HG03432 (cell line): ENCODE measurements at regions not wholly inside any gene's neighbourhood (a gene's known extent, or its start where the extent isn't known, plus 50 kb on each side); places are given as distances from the start of the nearest gene placed in this dataset.
"Not testable (repeated sequence)": the region's sequence is repeated elsewhere in the genome, so short reads cannot be mapped to it uniquely, and the experiment has no call there.

Experiments used
- ATAC-seq: cut with Tn5 transposase; IDR thresholded peaks from one replicate; pipeline ENCODE4 v1.9.1; 2021; ENCODE audit warnings: mild to moderate bottlenecking, moderate library complexity; ENCODE audit not compliant: unreplicated experiment

DNA sequence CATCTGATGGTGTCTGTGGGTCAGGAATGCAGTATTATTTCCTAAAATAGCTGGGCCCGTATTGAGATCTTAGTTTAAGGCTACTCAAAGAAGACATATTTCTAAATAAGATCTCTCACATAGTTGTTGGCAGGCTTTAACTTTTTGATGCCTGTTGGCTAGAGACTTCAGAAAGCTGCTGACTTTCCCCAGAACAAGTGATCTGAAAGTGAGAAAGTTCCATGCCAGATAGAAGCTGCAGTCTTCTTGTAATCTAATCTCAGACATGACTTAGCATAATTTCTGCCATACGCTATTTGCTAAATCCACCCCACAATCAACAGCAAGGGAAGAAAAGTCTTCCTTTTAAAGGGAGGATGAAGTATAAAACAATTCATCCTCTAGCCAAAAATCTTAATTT, 867.1 kb downstream of the IGSF11 start:
- no peak for ATAC-seq

DNA sequence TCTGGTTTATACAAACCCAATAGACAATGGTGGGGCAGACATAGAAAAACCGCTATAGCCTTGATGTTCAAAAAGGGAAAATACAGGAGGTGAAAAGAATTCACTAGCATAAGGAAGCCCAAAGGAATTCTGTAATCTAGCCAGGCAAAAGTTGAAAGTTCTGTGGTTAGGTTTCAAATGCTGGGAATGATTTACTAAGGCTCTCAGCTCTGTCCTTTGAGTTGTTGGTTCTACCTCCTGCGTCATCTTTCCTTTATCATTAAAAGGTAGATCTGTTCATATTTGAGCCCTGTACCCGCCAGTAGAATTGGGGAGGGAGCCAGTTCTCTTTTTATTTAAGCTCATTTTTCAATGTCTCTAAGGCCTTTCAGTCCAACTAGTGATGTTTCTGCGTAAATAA, 866.5 kb downstream of the IGSF11 start:
- ATAC-seq: no peak

DNA sequence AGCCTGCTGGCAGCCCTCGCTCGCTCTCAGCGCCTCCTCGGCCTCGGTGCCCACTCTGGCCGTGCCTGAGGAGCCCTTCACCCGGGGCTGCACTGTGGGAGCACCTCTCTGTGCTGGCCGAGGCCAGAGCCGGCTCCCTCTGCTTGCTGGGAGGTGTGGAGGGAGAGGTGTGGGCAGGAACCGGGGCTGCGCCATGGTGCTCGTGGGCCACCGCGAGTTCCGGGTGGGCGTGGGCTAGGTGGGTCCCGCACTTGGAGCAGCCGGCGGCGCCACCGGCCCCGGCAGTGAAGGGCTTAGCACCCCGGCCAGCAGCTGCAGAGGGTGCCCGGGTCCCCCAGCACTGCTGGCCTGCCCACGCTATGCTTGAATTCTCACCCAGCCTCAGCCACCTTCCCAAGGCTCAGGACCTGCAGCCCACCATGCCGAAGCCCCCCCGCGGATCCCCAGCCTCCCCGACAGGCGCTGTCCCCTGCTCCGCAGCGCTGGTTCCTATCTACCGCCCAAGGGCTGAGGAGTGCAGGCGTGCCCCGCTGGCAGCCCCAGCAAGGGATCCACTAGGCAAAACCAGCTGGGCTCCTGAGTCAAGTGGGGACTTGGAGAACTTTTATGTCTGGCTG, 863.3 kb downstream of the IGSF11 start:
- no peak for ATAC-seq

DNA sequence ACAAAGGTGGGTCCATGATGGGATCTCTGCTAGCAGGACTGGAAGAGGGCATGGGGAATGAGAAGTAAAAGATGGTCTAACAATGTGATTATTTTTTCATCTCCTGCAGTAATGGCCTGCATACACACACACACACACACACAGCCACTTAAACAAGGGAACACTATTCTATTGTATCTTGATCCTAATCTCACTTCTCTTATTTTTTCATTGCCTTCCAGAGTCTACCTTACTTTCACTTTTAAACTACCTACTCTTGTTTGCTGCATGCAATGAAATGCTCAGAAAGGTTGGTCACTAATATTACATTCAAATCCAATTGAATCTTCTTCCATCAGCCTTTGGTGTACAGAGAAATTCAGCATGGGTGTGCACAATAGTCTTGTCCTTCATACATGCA, 853.8 kb downstream of the IGSF11 start:
- peak; percentile 53 for ATAC-seq

DNA sequence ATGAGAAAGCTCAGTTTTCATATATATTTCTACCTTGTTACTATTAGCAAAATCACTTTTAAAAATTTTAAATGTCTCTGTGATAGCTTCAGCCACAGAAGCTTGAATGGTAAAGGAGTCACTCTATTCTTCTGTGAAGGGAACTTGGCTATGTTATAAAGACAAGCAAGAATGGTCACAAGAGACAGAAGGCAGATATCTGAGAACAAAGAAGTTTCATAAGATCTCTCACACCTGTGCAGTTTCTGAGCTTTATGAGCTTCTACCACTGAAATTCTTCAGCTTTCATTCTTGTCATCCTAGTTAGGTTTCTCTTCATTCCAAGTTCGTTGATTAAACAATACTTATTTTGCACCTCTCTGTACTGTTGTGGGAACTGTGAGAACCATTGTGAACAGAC, 853.4 kb downstream of the IGSF11 start:
- peak; percentile 67 for ATAC-seq

DNA sequence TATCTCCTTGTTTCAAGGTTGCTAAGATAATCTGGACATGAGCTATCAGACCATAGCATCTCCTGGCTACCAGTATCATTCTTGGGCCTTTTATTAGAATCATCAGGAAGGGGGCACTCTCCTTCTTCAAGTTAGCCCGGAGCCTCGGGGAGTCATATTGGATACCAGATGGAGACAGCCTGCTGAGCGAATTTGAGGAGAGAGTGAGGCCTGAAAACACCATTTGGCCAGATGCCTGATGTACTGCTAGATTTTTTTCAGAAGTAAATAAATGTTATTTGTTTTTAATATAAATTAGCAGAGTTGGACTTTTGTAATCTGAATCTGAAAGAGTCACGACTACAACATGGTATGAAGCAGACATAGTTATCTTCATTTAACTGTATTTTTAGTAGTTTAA, 848.6 kb downstream of the IGSF11 start:
- ATAC-seq: no peak

DNA sequence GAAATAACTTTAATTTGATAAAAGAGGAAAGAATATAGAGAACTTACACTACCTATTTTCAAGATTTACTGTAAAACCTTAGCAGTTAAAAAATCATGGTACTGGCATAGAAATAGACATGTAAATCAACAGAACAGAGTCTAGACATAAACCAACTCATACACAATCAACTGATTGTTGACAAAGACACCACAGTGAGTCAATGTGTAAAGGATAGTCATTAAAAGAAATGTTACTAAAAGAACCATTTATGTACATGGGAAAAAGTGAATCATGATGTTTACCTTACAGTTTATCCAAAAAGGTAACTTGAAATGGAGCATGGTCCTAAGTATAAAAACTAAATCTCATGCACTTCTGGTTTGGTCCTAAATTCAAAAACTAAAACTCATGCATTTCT, 847.4 kb downstream of the IGSF11 start:
- ATAC-seq: no peak

DNA sequence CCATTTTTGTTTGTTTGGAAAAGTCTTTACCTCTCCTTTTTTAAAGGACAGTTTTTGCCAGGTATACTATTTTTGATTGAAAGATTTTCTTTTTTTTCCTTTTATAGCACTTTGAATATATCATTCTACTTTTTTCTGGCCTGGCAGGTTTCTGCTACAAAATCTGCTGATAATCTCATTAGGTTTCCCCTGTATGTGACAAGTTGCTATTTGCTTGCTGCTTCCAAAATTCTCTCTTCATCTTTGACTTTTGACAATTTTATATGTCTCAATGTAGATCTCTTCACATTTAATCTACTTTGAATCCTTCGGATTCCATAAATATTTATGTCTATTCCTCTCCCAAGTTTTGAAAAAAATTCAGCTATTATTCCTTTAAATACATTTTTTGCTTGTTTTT, 838.5 kb downstream of the IGSF11 start:
- ATAC-seq: no peak

DNA sequence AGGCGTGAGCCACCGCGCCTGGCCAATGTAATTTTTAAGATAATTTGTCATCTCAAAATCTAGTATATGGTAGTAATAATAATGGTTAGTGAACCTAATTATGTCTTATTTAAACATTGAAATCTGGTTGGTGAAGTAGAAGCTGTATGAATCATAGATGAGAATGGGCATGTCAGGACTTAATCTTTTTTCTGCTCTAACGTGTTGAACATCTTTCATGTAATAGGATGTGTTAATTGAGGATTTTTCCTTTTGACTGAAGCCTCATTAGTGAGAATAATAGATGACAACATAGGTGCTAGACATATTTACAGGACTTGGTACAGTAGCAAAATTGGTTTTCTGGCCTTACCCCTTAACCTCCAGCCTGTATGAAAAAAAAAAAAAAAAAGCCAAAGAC, 835.6 kb downstream of the IGSF11 start:
- no peak for ATAC-seq

DNA sequence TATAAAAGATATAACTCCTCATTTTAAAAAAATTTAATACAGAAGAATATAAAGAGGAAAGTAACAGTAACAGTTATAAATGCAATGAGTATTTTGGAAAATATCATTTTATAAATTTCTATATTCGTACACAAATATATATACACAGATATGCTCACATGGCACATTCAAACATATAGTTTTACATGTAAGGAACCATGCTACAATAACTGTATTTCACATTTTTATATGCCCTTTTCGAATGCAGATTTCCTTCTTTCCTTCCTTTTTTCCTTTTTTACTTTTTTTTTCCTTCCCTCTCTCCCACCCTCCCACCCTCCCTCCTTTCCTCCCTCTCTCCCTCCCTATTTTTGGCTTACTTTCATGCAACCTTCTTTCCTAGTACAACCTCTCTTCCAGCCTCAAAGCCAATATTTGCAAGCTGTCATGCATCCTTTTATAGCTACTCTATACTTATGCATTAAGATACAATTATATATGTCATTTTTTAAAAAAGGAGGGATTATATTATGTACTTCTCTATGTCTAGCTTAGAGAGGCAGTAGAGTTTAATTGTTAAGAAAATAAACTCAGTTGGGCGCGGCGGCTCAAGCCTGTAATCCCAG, 830.5 kb downstream of the IGSF11 start:
- ATAC-seq: no peak

DNA sequence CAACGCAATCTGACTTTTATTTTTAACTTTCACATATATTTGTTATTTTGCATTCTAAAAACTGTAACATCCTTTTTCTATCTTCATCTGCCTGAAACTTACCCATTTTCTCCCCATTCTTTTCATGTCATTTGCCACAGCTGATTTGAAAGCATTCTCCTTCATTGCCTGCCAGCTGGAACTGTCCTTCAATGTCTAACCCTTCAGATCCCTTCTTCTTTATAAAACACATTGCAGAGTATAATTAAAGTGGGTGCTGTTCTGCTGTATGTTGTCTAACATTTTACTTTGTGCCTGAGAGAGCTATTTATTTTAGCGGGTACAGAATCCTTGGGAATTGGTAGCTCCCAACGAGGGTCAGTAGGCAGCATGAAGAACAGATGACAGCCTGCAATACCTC, 827.4 kb downstream of the IGSF11 start:
- no peak for ATAC-seq

DNA sequence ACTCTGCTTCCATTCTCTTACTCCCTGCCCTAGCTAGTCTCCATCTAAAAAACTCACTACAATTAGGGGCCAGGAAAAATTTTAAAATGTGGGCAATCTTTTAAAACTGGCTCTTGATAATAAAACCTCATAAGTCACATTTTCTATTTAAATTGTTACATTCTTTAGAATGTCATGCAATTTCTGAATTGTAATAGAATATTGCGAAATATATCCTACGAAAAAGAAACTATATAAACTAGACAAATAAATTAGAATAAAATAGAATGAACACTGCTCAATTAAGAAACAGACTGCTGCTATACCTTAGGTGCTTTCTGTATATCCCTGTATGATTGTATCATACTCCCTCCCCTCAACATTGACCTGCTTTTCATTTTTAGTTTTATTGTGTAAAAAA, 826.0 kb downstream of the IGSF11 start:
- ATAC-seq: no peak

DNA sequence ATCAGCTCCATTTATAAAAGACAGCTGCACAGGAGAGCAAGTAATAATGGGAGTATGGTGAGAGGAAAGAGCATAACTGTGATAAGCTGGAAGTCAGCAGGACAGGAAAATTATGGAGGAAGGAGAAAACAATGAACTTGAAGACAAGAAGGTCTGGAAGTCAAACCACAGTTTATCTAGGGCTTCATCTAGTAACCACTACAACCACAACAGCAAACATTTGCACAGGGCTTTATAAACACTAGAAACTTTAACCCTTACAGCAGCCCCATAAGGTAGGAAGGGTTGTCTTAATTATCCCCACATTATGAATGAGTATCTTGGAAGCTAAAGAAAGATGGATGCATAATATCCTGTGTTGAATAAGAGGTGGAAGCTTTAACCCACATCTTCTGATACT, 820.8 kb downstream of the IGSF11 start:
- no peak for ATAC-seq

DNA sequence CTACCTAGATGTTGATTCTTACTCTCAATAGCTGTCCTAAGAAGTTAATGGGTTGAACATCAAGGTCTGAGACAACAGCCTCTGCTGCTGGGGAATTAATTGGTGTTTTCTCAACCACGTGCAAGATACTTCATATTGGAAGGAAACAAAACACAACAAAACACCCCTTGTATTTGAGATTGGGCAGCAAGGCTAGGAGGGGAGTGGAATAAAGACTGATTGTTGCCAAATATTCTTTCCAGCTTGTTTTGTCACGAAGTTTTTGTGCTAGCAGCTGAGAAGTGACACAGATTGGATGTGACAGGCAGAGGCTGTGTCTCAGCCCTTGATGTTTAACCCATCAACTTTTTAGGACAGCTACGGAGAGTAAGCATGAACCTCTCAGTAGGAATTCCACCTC, 808.4 kb downstream of the IGSF11 start:
- ATAC-seq: no peak

DNA sequence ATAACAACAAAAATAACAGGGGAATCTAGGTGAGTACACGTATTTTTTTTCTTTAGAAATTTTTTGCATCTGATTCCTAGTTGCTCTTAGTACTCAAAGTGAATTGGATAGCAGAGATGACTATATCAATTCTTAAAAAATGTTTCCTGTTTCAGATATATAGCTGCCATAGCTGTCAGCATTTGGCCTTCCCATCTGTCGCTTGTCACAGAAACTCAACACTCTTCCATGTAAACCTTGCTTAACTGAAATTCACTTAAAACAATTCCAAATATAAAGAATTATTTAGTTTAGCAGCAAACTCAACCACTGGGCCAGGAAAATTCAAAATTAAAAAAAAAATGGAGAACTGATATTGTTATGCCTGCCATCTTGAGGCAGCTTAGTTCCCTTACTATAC, 807.5 kb downstream of the IGSF11 start:
- no peak for ATAC-seq

DNA sequence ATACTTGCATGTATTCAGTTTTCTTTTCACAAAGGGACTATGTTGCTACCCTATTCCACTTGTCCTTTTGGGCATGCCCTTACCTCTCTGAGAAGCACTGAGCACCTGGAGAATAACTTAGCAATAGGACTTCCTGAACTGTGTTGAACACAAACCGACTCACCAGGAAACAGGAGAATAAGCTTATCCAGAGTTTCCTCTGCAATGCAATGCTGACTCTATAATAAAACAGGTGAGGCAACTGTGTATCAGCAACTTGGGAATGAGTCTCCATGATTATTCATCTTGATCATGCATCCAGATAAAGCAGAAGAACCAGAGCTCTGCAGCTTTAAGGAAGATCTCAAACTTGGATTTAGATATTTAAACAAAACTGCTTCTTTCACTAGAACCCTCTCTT, 806.5 kb downstream of the IGSF11 start:
- ATAC-seq: no peak

DNA sequence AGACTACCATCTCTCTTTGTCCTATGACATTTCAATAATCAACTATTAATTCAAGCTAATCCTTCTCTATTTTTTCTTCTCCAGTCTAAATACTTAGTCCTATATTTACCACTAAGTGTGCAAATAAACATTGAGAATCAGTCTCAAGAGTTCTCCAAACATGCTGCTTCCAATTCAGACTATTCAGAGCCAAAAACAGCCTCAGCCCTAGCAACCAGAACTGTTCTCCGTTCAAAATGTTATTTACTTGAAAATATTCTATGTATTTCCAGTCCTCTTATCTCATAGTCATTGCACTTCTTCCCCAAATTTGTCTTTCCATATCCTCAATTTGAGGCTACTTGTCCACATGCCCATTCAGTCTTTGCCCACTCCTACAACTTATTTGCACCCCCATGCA, 805.5 kb downstream of the IGSF11 start:
- no peak for ATAC-seq

DNA sequence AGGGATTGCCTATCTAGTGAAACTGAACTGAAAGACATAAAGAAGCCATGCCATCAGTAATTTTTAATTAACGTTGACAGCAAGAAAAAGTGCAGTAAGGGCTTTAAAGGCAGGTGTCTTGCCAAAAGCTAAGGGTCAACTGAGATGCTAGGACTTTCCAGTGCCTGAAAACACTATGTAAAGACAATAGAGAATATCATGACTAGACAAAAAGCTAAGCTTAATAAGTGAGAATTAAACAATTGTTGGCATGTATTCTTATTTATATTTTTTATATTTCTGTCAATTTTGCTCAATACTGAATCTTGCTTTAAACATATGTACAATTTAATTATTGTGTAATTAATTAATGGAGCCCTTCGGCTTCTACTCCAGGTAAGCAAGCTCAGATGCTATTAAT, 803.1 kb downstream of the IGSF11 start:
- no peak for ATAC-seq

DNA sequence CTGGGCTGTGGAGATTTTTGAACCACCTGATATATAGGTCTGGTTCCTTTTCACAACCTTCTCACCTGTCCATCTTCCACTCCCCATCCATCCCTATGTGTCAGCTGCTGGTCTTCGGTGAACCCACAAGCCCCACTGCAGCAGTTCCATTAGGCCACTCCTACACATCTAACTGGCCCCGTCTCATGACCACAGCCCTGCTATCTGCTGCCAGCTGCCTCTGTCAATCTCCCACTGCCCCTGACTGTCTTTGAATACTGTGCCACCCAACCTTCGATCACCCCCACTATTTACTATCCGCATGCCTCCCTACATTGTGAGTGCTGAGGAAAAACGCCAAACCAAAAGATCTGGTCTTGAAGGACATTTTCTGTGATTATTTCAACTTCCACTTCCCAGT, 795.4 kb downstream of the IGSF11 start:
- ATAC-seq: no peak

DNA sequence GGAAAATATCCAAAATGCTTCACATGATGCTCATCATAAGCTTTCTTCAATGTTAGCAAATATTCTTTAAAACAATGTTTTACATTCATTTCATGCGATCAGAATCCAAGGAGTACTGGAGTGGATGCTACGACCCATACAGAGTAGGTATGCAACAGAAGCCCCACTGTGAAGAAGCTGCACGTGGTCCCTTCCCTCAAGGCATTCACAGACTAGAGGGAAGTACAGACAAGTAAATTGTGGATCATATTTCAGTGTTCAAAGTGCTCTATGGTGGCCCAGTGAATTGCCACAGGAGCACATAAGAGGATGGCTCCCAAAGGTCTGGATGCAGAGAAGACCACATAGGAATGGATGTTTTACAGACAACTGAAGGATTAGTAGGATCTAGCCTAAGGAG, 789.9 kb downstream of the IGSF11 start:
- no peak for ATAC-seq

DNA sequence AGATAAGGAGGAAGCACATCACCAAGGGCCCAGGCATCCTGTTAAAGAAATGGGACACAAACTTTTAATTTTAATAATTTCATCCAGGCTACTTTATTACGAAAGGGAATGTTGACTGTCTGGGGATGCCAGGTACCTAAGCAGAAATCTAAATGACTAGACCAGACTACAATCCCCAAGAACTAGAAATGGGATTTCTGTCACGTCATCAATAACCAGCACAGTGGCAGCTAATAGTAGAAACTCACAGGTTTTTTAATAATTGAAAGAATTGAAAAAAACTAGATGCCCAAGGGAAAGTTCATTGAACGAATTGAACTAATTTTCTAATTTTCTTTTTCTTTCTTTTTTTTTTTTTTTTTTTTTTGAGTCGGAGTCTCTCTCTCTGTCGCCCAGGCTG, 789.3 kb downstream of the IGSF11 start:
- no peak for ATAC-seq

DNA sequence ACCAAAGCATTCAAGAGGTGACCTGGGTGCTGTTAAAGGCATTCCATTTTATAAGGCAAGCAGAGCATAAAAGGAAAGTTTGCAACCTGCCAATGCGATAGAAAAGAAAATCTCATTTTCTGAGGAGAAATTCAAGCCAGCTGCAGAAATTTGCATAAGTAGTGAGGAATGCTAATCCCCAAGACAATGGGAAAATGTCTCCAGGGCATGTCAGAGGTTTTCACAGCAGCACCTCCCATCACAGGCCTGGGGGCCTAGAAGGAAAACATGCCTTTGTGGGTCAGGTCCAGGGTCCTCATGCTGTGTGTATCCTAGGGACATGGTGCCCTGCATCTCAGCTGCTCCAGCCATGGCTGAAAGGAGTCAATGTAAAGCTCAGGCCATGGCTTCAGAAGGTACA, 775.8 kb downstream of the IGSF11 start:
- ATAC-seq: not testable (repeated sequence)

DNA sequence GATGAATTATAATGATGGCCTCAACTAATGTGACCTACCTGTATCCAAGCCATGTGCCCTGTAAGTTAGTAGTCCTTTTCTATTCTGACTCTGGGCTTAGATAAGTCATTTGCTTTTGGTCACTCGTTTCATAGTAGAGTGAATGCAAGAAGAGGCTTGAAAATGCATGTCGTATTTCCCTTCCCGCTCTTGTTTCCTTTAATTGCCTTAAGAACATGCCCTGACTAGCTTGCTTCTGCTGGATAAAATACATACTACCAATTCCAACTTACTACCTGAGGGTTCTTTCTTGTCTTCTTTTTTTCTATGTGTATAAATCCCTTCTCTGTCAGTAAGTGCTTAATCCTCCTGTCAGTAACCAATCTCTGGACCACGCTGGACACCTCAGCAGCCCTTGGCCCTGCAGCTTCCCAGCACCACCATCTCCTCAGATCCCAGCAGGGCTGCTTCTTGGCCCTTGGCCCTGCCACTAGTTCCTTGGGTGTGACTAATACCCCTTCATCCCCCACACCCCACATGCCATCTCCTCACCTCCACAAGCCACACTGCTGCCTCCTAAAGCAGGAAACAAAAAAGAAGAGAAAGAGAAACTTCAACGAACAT, 771.7 kb downstream of the IGSF11 start:
- ATAC-seq: no peak
